Progenitor cell of endocrine pancreas (in vitro differentiated cells): ENCODE measurements at regions not wholly inside any gene's neighbourhood (a gene's known extent, or its start where the extent isn't known, plus 50 kb on each side); places are given as distances from the start of the nearest gene placed in this dataset.

Source experiments
- DNase-seq: peaks from one replicate; pipeline ENCODE4 v3.0.0; 2021; ENCODE audit warnings: low spot score; ENCODE audit not compliant: unreplicated experiment
- H3K27ac Mint-ChIP-seq: 2 replicates; pipeline ENCODE4 v1.8.0; 2021; ENCODE audit warnings: mild to moderate bottlenecking, moderate library complexity, mixed read lengths
- H3K27me3 Mint-ChIP-seq: 2 replicates; pipeline ENCODE4 v1.8.0; 2021; ENCODE audit warnings: mixed read lengths
- H3K36me3 Mint-ChIP-seq: 2 replicates; pipeline ENCODE4 v1.8.0; 2022; ENCODE audit warnings: mixed read lengths; ENCODE audit not compliant: insufficient read depth
- H3K4me1 Mint-ChIP-seq: 2 replicates; pipeline ENCODE4 v1.8.0; 2021; ENCODE audit warnings: low read depth, mixed read lengths
- H3K4me3 Mint-ChIP-seq: 2 replicates; pipeline ENCODE4 v1.8.0; 2021; ENCODE audit warnings: low read depth, mild to moderate bottlenecking, moderate library complexity, mixed read lengths
- H3K9me3 Mint-ChIP-seq: 2 replicates; pipeline ENCODE4 v1.8.0; 2021; ENCODE audit warnings: low read depth, mixed read lengths
- TF ChIP-seq, protein P1 (sequence below): fragments of 200-600 bp; sonication (generic); IDR thresholded peaks from one replicate; pipeline ENCODE4 v1.5.0; 2021; ENCODE audit warnings: antibody characterized with exemption, mild to moderate bottlenecking; ENCODE audit not compliant: unreplicated experiment

DNA sequence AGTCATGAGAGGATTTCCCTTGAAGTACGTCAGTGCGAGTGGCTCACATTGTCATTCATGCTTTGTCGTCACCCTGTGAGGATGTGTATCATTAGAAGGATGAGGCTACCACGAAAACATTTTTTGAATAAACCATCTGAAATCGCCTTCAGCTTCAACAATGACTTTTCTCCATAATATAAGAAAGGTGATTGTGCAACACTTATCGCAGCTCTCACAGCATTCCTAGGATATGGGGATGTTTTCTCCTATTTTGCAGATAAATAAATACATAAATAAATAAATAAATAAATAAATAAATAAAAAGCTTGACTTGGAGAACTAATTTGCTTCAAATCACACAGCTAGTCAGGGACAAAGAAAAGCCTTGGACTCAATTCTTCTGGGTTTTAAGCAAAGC lies 326.5 kb downstream of the FOXA2 start:
- TF ChIP-seq, protein P1, sequence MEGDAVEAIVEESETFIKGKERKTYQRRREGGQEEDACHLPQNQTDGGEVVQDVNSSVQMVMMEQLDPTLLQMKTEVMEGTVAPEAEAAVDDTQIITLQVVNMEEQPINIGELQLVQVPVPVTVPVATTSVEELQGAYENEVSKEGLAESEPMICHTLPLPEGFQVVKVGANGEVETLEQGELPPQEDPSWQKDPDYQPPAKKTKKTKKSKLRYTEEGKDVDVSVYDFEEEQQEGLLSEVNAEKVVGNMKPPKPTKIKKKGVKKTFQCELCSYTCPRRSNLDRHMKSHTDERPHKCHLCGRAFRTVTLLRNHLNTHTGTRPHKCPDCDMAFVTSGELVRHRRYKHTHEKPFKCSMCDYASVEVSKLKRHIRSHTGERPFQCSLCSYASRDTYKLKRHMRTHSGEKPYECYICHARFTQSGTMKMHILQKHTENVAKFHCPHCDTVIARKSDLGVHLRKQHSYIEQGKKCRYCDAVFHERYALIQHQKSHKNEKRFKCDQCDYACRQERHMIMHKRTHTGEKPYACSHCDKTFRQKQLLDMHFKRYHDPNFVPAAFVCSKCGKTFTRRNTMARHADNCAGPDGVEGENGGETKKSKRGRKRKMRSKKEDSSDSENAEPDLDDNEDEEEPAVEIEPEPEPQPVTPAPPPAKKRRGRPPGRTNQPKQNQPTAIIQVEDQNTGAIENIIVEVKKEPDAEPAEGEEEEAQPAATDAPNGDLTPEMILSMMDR, result no peak
- H3K9me3 Mint-ChIP-seq, result no peaks in the 10 kb centered on the region
- H3K27ac Mint-ChIP-seq, result no peak overlapping the region
- no peaks in the 10 kb centered on the region for H3K36me3 Mint-ChIP-seq
- no peak for DNase-seq
- H3K4me1 Mint-ChIP-seq, result peaks cover 4% of the 10 kb centered on the region
- peaks cover 22% of the 10 kb centered on the region for H3K27me3 Mint-ChIP-seq
- H3K4me3 Mint-ChIP-seq, result no peak overlapping the region

DNA sequence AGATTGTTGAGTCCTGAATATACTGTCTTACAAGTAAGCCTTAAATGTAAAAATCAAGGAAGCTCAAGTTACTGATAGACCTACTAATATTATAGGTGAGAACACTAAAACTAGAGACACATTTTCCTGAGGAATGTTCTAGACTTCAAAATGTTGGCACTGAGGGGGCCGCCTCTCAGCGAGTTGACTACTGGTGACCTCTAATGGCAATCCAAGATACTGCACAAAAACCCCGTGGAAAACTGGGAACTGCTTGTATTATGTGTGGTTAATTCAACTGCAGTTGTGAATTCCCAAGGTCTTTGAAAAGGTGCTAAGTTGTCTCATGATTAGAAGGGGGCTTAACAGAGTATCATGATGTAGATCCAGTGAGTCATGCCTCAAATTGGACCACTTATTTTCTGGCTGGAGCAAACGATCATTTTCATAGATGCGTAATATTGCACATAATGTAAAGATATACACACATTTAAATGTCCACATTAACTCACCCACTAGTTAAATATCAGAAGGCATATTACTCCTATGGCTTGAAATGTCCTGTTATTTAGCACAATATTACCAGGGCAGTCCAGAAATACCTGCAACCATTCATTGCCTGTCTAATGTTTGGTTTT lies 336.2 kb downstream of the FOXA2 start:
- H3K9me3 Mint-ChIP-seq, result no peaks in the 10 kb centered on the region
- H3K27ac Mint-ChIP-seq, result no peak overlapping the region
- H3K4me3 Mint-ChIP-seq, result no peak overlapping the region
- no peaks in the 10 kb centered on the region for H3K36me3 Mint-ChIP-seq
- peaks cover 2% of the 10 kb centered on the region for H3K4me1 Mint-ChIP-seq
- TF ChIP-seq, protein P1, result peak; percentile 65
- no peak for DNase-seq
- H3K27me3 Mint-ChIP-seq, result peaks cover 30% of the 10 kb centered on the region

DNA sequence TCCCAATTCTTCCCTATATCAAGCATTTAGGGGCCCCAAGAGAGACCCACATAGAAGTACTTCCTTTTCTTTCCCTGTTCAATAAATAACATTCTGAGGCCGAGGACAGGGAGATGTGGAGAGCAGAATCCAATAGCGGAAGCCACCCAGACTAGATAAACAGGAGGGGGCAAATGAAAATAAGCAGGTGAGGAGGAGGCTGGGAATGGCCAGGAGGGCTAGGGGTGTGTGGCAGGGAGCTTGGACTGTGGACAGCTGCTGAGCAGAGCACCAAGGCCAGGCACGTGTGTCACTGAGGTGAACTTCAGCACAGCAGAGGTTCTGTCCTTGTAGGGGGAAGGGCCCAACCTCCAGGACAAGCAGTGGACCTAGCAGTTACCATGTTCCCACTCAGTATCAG lies 339.2 kb downstream of the FOXA2 start:
- peaks cover 2% of the 10 kb centered on the region for H3K4me1 Mint-ChIP-seq
- TF ChIP-seq, protein P1, result no peak
- peaks cover 20% of the 10 kb centered on the region for H3K27me3 Mint-ChIP-seq
- DNase-seq, result no peak
- no peaks in the 10 kb centered on the region for H3K36me3 Mint-ChIP-seq
- H3K4me3 Mint-ChIP-seq, result no peak overlapping the region
- no peak overlapping the region for H3K27ac Mint-ChIP-seq
- no peaks in the 10 kb centered on the region for H3K9me3 Mint-ChIP-seq

DNA sequence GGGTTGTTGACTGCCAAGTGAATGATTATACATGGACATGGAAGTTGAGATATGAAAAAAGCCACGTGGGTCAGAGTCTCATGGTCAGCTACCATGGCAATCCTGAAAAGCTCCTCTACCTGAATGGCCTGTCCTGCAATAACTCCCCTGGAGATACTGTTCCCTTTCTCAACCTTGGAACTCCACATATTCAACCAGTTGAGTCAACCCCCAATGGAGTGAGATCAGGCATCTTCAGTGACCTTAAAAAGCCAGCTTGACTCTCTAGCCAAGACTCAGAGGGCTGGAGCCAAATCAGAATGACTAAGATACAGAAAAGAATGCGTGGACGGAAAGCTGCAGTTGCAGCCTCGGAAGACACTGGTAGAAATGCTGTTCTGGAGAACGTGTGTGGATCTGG lies 341.3 kb downstream of the FOXA2 start:
- Mint-ChIP-seq H3K27me3 (peaks cover 21% of the 10 kb centered on the region), H3K36me3 (no peaks in the 10 kb centered on the region), H3K9me3 (no peaks in the 10 kb centered on the region), H3K27ac (no peak overlapping the region), H3K4me1 (peaks cover 2% of the 10 kb centered on the region), H3K4me3 (no peak overlapping the region)
- TF ChIP-seq, protein P1, result no peak
- DNase-seq, result no peak

DNA sequence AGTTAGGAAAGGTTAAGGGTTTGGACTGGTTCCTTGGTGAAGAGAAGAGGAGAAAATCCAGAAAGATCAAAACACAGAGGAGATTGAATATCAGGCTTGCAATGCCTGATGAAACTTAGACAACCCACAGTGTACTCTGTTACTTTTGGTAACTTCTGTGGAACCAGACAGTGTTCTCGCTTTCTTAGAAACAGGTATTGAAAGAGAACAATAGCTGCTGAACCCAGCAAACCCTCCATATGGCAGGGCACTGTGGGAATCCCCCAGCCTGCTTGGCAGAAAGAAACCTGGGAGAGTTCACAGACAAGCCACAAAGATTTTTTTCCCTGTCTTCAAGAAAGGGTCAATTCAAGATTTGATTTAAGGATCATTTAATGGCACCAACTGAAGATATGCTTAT lies 342.8 kb downstream of the FOXA2 start:
- Mint-ChIP-seq H3K4me1 (peaks cover 2% of the 10 kb centered on the region), H3K27me3 (peaks cover 21% of the 10 kb centered on the region), H3K9me3 (no peaks in the 10 kb centered on the region), H3K27ac (no peak overlapping the region), H3K36me3 (no peaks in the 10 kb centered on the region), H3K4me3 (no peak overlapping the region)
- no peak for DNase-seq
- TF ChIP-seq, protein P1, result no peak
